AG04450 (cell line): ENCODE measurements at regions not wholly inside any gene's neighbourhood (a gene's known extent, or its start where the extent isn't known, plus 50 kb on each side); places are given as distances from the start of the nearest gene placed in this dataset.

Experiments
- CTCF ChIA-PET: fragments of 300-600, 350-600 bp; formaldehyde crosslinking; extraction: SDS; loops from one replicate; lab custom pipeline; 2022; ENCODE audit warnings: antibody characterized with exemption, inconsistent platforms; lab: Charles Lee
- POLR2A ChIA-PET: fragments of 350-600 bp; formaldehyde crosslinking; extraction: SDS; loops from one replicate; lab custom pipeline; 2021; ENCODE audit warnings: antibody characterized with exemption, inconsistent platforms; lab: Yijun Ruan, JAX
- DNase-seq: peaks from one replicate; pipeline ENCODE4 v3.0.0-alpha.2; 2011; ENCODE audit warnings: low read depth, low spot score
- H3K27ac ChIP-seq: one replicate; pipeline ENCODE4 v1.5.1; 2012; ENCODE audit warnings: low read depth, low read length, control low read depth
- H3K27me3 ChIP-seq: one replicate; pipeline ENCODE4 v1.6.0; 2012; ENCODE audit warnings: low read length; ENCODE audit not compliant: control insufficient read depth, insufficient read depth
- H3K4me3 ChIP-seq: 2 replicates; pipeline ENCODE4 v1.5.1; 2011; ENCODE audit warnings: mild to moderate bottlenecking, low read depth, low read length, control low read depth
- H3K9me3 ChIP-seq: 2 replicates; pipeline ENCODE4 v1.5.1; 2012; ENCODE audit warnings: low read length; ENCODE audit not compliant: control insufficient read depth, insufficient read depth
- CTCF ChIP-seq: IDR thresholded peaks from 2 replicates; pipeline ENCODE4 v1.5.1; 2011; ENCODE audit warnings: low read depth, low read length, control low read depth, inconsistent platforms

DNA sequence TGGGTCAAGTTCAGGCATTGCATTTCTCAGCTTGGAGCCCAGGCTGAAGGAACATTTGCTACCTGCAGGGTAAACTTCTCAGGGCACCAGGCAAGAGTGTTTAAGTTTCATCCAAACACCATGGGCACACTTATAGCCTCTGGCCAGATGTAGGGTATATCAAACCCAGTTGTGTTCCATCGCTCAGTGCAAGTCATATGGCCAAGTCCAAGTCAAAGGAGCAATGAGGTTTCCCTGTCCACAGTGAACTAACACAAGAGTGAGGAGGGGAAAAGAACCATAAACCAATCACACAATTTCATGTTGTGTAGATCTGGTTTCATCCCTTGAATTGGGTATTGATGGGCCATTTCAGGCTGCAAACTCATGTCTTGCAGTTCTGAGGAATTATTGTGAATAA lies 107.2 kb downstream of the SOX11 start:
- CTCF ChIA-PET, result no interaction called here
- Histone ChIP-seq H3K27me3 (no peaks in the 10 kb centered on the region), H3K4me3 (no peak overlapping the region), H3K9me3 (peaks cover 4% of the 10 kb centered on the region; the same call in 1 of the 2 replicates), H3K27ac (no peak overlapping the region)
- POLR2A ChIA-PET, result no interaction called here
- TF ChIP-seq CTCF, result no peak
- DNase-seq, result no peak

GRCh38 chr2:5803547-5803946 lies 111.4 kb downstream of the SOX11 start:
- H3K4me3 ChIP-seq, result no peak overlapping the region
- H3K9me3 ChIP-seq, result peaks cover 4% of the 10 kb centered on the region; the same call in 1 of the 2 replicates
- no peak for TF ChIP-seq CTCF
- H3K27me3 ChIP-seq, result no peaks in the 10 kb centered on the region
- DNase-seq, result peak; percentile 59
- ChIA-PET POLR2A (interaction anchor here (1.5 kb wide), 1 partner anchor 38 kb away, joined by 3 read pairs; no protein-coding TSS in a partner anchor), CTCF (interaction anchor here (0.8 to 1.2 kb wide), 2 partner anchors 35 to 114 kb away, joined by 4 to 11 read pairs; no protein-coding TSS in a partner anchor)
- peak overlapping the region; percentile 65 for H3K27ac ChIP-seq

GRCh38 chr2:5818961-5819600 lies 126.9 kb downstream of the SOX11 start:
- CTCF ChIA-PET, result no interaction called here
- Histone ChIP-seq H3K4me3 (no peak overlapping the region), H3K27me3 (no peaks in the 10 kb centered on the region), H3K27ac (no peak overlapping the region), H3K9me3 (no peaks in the 10 kb centered on the region)
- no peak for TF ChIP-seq CTCF
- POLR2A ChIA-PET, result no interaction called here
- no peak for DNase-seq

DNA sequence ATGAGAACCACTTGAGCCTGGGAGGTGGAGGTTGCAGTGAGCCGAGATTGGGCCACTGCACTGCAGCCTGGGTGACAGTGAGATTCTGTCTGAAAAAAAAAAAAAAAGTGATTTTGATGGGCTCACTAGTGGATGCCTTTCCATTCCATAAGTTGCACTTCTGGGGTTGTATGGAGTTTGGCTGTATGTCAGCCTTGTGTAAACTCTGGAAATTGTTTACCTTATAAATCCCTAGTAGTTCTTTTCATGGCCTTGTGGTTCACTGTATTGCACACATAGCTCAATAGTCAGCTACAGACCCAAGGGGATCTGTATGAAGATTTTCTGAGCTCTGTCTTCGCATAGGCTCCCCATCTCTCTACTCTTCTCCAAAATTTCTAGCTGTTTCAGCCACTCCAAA lies 131.9 kb downstream of the SOX11 start:
- Histone ChIP-seq H3K9me3 (no peaks in the 10 kb centered on the region), H3K27ac (no peak overlapping the region), H3K27me3 (no peaks in the 10 kb centered on the region), H3K4me3 (no peak overlapping the region)
- ChIA-PET POLR2A (no interaction called here), CTCF (no interaction called here)
- TF ChIP-seq CTCF, result no peak
- DNase-seq, result peak; percentile 15

GRCh38 chr2:5825686-5826085 lies 133.5 kb downstream of the SOX11 start:
- no peak for TF ChIP-seq CTCF
- no peaks in the 10 kb centered on the region for H3K9me3 ChIP-seq
- H3K4me3 ChIP-seq, result no peak overlapping the region
- no peaks in the 10 kb centered on the region for H3K27me3 ChIP-seq
- ChIA-PET POLR2A (interaction anchor here (0.5 kb wide), 1 partner anchor 1699 kb away, joined by 8 read pairs; no protein-coding TSS in a partner anchor), CTCF (no interaction called here)
- DNase-seq, result no peak
- H3K27ac ChIP-seq, result no peak overlapping the region
